CD1c-positive myeloid dendritic cell (primary cell): ENCODE measurements at regions not wholly inside any gene's neighbourhood (a gene's known extent, or its start where the extent isn't known, plus 50 kb on each side); places are given as distances from the start of the nearest gene placed in this dataset.
"Not testable (repeated sequence)": the region's sequence is repeated elsewhere in the genome, so short reads cannot be mapped to it uniquely, and the experiment has no call there.

Experiments
- DNase-seq: peaks from one replicate; pipeline ENCODE4 v3.0.0-alpha.2; 2016; ENCODE audit errors: extremely low spot score

GRCh38 chr14:105917136-105917932 lies 391.0 kb downstream of the TMEM121 start:
- DNase-seq: not testable (repeated sequence)

- no peak for DNase-seq
Measured at GRCh38 chr14:105917933-105918436, 391.6 kb downstream of the TMEM121 start.

- no peak for DNase-seq
Measured at GRCh38 chr14:105918496-105919262, 392.3 kb downstream of the TMEM121 start.

GRCh38 chr14:105919458-105920150 lies 393.2 kb downstream of the TMEM121 start:
- DNase-seq: no peak

DNA sequence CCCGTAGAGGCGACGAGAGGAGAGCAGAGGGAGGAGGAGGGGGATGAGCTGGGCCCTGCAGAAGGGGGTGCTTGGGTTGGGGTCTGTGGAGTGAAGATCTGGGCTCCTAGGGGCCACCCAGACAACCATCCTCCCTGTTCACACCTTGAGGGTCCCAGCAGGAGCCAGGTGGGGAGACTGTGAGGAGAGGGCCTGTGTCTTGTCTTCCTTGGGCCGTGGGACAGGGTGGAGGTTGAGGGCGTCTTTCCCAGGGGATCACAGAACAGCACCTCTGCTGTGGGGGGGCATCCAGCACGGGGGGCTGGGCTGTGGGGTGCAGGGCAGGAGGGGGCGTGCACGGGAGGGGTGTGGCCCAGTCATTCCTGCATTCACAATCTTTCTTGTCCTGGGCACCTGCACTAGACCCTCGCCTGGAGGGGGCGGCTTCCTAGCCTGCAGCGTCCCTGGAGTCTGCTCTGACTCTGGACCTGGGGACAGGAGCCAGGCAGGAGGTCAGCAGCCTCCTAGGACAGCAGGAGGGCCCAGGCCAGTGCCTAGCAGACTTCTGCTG lies 393.8 kb downstream of the TMEM121 start:
- DNase-seq: not testable (repeated sequence)

DNA sequence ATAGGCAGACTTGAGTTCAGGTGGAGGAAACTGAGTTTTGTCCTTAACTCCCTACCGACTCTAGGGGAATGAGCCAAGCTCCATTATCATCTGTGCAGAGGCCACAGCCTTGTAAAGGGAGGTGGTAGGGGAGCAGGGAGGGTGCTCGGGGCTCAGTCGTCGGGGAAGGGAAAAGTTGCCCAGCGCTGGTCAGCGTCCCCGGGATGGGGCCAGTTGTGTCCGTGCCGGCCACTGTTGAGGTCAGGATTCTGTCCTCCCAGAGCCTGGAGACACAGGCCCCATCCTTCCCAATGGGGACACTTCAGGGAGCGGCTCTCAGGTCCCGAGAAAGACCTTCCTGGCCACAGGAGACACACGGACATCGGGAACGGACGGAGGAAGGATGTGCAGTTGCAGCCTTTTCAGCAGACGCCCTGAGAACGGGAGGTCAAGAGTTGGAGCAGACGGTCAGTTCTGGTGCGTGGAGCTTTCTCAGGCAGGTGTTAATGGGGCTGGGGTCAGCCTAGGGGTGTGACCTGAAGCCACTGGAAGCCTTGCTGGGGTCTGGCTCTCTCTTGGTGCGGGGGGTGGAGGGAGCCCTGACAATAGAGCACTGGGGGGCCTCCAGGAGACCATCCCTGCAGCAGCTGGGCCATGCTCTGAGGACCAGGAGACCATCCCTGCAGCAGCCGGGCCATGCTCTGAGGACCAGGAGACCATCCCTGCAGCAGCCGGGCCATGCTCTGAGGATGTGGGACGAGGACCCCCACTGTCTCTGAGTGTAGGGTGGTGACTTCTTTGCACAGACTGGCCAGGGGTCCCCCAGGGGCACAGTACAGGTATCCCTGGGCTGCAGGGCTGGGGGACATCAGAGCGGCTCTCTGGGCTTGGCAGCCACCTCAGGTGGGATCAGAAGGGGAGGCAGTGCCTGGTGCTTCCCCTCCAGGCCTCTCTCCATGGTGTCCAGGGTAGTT lies 394.7 kb downstream of the TMEM121 start:
- DNase-seq: not testable (repeated sequence)

DNA sequence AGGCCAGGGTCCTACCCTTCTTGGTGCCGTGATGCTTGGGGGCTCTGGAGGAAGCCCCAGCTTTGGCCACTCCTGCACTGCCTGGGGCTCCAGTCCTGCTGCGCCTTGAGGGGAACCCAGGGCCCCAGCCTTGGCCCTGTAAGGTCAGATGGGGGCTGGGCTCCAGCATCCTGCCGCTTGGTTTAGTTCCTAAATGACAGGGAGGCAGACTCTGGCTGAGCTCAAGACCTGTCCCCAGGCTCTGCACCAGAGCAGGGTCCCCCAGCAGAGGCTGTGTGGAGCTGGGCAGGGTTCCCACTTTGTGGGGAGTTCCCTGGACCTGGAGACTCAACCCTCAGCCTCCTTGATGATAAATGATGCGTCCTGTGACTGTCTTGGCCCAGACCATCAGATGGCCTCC lies 395.4 kb downstream of the TMEM121 start:
- not testable (repeated sequence) for DNase-seq

- DNase-seq: not testable (repeated sequence)
Measured at GRCh38 chr14:105923520-105924191, 397.3 kb downstream of the TMEM121 start.

DNA sequence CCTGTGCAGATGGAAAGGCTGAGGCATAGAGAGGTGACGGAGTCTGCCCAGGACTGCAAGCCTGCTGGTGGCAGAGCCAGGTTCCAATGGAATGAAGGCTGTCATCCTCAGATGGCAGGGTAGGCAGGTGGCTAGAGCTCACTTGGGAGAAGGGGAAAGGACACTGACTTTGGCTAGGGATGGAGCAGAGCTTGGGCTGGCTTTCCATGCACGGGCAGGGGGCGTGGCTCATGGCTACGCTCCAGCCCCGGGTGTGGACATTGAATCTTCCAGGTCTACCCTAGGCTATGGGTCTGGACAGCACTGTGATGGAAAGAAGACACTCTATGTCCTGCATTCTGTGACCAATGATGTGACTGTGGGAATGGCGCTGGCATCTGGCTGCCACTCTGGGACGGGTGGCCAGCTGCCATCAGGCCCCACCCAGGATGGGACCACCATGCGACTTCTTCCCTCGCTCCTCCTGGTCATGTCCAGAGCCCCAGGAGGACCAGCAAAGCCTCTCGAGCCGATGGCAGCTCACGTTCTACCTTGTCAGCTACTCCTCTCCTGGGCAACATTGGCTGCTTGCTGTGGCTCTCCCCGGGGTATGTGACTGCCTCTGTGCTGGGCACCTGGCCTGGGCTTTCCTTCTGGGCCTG lies 398.7 kb downstream of the TMEM121 start:
- no peak for DNase-seq

DNA sequence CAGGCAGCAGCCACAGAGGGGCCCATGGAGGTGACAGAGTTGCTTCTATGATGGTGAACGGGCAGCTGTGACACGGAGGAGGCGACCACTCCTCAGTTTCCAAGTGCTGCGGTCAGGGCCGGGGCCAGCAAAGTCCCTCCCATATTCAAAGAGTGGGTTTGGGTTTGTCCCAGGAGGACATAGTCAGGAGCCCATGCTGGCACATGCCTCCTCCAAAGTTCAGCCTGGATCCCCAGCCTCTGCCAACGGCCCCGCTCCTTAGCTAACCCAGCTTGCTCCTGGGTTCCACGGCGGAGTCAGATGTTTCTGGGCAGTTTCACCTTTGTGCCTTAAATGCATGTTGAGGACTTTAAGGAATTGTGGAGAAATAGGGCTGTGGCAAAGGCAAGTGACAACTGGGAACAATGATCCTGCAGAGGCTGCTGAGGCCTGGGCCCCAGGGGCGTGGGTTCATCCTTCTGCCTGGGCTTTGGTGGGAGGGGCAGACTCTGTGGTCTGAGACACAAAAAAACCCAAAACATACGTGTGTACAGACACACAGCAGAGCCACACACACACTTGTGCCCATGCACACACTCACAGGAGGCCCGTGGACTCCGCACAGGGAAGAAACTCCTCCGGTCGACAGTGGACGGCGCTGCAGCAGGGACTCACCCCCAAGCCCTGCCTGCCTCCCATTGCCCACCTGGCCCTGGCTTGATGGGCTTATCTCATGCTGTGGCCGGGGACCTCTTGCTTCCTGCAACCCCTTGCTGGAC lies 399.4 kb downstream of the TMEM121 start:
- no peak for DNase-seq

- DNase-seq: no peak
Measured at GRCh38 chr14:105926373-105927095, 400.2 kb downstream of the TMEM121 start.

- no peak for DNase-seq
Measured at GRCh38 chr14:105927096-105928060, 401.0 kb downstream of the TMEM121 start.

- not testable (repeated sequence) for DNase-seq
Measured at GRCh38 chr14:105928171-105929111, 402.1 kb downstream of the TMEM121 start.

DNA sequence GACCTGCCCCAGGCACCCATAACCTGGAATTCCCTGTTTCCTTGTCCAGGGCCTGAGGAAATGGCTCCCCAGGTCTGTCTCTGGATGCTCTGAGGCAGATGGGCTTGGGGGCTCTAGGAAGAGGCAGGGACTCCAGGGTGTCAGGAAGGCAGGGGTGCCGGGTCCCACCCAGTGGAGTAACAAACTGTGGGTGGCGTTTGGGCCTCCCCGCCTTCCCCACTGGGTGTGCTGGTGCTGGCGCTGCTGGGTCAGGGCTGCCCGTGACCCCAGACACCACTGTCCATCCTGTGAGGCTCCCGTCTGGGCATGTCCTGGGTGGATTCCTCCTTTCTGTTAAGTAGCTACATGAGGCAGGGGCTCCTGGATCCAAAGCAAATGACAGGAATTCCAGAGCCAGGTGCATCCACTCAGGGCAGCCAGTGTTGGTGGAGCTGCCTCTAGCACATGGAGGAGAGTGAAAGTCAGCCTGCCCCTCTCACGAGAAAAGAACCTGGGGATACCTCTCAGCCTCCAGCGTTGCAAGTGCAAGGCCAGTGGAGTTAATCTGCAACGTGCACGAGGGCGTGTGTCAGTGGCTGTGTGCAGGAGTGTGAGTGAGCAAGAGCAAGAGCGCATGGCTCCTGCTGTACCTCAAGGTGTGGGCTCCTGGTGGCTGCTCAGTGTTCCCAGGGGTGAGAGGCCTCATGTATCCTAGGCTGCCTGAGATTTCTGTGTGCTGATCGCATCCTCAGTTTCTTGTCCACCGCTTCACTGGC lies 403.1 kb downstream of the TMEM121 start:
- no peak for DNase-seq

DNA sequence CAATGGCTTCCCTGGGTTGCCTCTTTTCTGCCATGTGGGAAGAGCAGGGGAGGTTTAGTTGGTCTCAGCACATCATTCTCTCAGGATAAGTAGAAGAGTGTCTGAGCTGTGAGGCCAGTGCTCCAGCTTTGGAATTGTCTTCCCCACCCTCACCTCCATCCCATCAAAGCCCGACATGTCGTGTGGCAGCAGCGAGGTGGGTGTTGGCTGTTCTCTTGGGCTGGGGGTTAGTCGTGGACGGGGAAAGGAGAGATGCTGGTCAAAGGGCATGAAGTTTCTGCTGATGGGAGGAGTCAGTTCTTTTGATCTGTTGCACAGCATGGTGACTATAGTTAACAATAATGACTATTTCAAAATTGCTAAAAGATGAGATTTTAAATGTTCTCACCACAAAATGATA lies 404.2 kb downstream of the TMEM121 start:
- DNase-seq: no peak
